DOHH2 (cell line): ENCODE measurements at regions not wholly inside any gene's neighbourhood (a gene's known extent, or its start where the extent isn't known, plus 50 kb on each side); places are given as distances from the start of the nearest gene placed in this dataset.

ENCODE experiments used
- H3F3A ChIP-seq: fragments of 200-600 bp; sonication (generic), shearing (Covaris generic); 2 replicates; pipeline ENCODE4 v1.6.0; 2016; ENCODE audit warnings: antibody characterized with exemption, mild to moderate bottlenecking; ENCODE audit not compliant: control insufficient read depth, insufficient read depth
- H3K27ac ChIP-seq: fragments of 200-600 bp; sonication (generic); 2 replicates; pipeline ENCODE4 v1.5.1; 2014; ENCODE audit warnings: low read depth, mild to moderate bottlenecking, low read length, moderate library complexity
- H3K27me3 ChIP-seq: fragments of 200-600 bp; sonication (generic); 2 replicates; pipeline ENCODE4 v1.6.1; 2014; ENCODE audit warnings: mild to moderate bottlenecking, low read length, mixed read lengths; ENCODE audit not compliant: control insufficient read depth
- H3K36me3 ChIP-seq: fragments of 200-600 bp; sonication (generic); 2 replicates; pipeline ENCODE4 v1.6.1; 2014; ENCODE audit warnings: mild to moderate bottlenecking, low read length, moderate library complexity, mixed read lengths; ENCODE audit not compliant: control insufficient read depth
- H3K4me1 ChIP-seq: fragments of 200-600 bp; sonication (generic); 2 replicates; pipeline ENCODE4 v1.6.1; 2014; ENCODE audit warnings: mild to moderate bottlenecking, low read length, mixed read lengths; ENCODE audit not compliant: control insufficient read depth
- H3K4me2 ChIP-seq: fragments of 200-600 bp; sonication (generic); 2 replicates; pipeline ENCODE4 v1.6.0; 2014; ENCODE audit warnings: mild to moderate bottlenecking, low read length, moderate library complexity
- H3K4me3 ChIP-seq: fragments of 200-600 bp; sonication (generic); 2 replicates; pipeline ENCODE4 v1.5.1; 2014; ENCODE audit warnings: mild to moderate bottlenecking, low read length, mixed read lengths
- H3K79me2 ChIP-seq: fragments of 200-600 bp; sonication (generic); 2 replicates; pipeline ENCODE4 v1.6.1; 2014; ENCODE audit warnings: mild to moderate bottlenecking, low read length, mixed read lengths; ENCODE audit not compliant: control insufficient read depth
- H3K9me2 ChIP-seq: fragments of 200-600 bp; sonication (generic); replicated peaks from 2 replicates; pipeline ENCODE4 v1.6.1; 2014; ENCODE audit warnings: mild to moderate bottlenecking, low read length, mixed read lengths; ENCODE audit not compliant: control insufficient read depth
- H3K9me3 ChIP-seq: fragments of 200-600 bp; sonication (generic); 2 replicates; pipeline ENCODE4 v1.6.1; 2014; ENCODE audit warnings: antibody characterized with exemption, low read length, mixed read lengths; ENCODE audit not compliant: control insufficient read depth, insufficient read depth
- H4K20me1 ChIP-seq: fragments of 200-600 bp; sonication (generic); 2 replicates; pipeline ENCODE4 v1.6.0; 2014; ENCODE audit warnings: low read depth, mild to moderate bottlenecking, antibody characterized with exemption, low read length, moderate library complexity; ENCODE audit not compliant: control insufficient read depth, insufficient read depth
- EZH2phosphoT487 ChIP-seq: fragments of 200-600 bp; sonication (generic); IDR thresholded peaks from 2 replicates; pipeline ENCODE4 v1.6.1; 2017; ENCODE audit warnings: borderline replicate concordance, mild to moderate bottlenecking, antibody characterized with exemption, low read length, moderate library complexity, mixed read lengths
- TF ChIP-seq, protein P1 (sequence below): fragments of 200-600 bp; sonication (generic); IDR thresholded peaks from one replicate; pipeline ENCODE4 v1.5.1; 2014; ENCODE audit warnings: antibody characterized with exemption, mild to moderate bottlenecking, low read depth, low read length; ENCODE audit not compliant: poor library complexity, severe bottlenecking

DNA sequence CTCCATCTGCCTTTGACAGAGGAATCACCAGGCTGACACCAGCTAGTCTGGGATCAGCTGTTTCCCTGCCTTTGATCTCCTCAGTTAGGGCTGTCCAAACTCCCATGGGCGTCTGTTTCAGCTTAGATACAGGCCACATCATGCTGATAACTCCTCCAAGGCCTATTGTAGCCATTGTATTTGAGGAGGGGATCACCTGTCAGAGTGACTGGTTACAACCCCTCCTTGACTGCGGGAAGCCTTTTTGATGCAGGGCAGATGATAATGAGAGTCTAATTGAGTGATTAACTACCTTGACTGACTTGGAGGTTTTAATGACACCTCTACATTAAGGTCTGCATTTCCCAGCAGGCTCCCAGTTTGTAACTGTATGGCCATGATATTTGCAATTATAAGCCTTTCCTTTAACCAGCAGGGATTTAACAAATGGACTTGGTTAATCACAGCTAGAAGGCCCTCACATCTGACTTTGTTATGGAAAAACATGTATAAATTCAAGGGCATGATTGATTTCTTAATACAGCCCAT is 863.5 kb downstream of the KCNJ2 start:
- Histone ChIP-seq H3K9me2 (no peaks in the 10 kb centered on the region), H3F3A (no peaks in the 10 kb centered on the region), H3K4me3 (no peak overlapping the region), H3K79me2 (no peaks in the 10 kb centered on the region), H3K36me3 (no peaks in the 10 kb centered on the region), H4K20me1 (no peaks in the 10 kb centered on the region), H3K4me1 (no peaks in the 10 kb centered on the region), H3K27me3 (no peaks in the 10 kb centered on the region), H3K4me2 (no peak overlapping the region), H3K27ac (no peak overlapping the region), H3K9me3 (no peaks in the 10 kb centered on the region)
- TF ChIP-seq, protein P1, sequence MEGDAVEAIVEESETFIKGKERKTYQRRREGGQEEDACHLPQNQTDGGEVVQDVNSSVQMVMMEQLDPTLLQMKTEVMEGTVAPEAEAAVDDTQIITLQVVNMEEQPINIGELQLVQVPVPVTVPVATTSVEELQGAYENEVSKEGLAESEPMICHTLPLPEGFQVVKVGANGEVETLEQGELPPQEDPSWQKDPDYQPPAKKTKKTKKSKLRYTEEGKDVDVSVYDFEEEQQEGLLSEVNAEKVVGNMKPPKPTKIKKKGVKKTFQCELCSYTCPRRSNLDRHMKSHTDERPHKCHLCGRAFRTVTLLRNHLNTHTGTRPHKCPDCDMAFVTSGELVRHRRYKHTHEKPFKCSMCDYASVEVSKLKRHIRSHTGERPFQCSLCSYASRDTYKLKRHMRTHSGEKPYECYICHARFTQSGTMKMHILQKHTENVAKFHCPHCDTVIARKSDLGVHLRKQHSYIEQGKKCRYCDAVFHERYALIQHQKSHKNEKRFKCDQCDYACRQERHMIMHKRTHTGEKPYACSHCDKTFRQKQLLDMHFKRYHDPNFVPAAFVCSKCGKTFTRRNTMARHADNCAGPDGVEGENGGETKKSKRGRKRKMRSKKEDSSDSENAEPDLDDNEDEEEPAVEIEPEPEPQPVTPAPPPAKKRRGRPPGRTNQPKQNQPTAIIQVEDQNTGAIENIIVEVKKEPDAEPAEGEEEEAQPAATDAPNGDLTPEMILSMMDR = no peak
- no peak for TF ChIP-seq EZH2phosphoT487

DNA sequence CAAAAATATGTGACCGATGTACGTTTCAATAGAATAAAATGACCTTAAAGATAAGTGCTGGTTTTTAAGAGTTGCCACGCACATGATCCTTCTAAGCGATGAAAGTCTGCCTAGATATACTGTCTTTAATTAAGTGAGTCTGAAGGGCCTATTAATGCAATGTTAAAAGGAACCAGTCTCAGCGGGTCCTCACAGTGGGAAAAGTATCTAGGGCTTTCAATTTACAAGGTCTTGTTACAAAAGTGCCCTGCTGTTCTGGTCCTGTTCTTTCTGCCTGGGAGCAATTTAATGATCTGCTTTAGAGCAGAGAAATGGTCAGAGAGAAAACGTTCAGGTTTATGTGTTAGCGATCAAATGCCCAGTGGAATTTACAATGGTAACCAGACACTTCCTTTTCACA is 864.0 kb downstream of the KCNJ2 start:
- no peak overlapping the region for H3K4me2 ChIP-seq
- H3K79me2 ChIP-seq = no peaks in the 10 kb centered on the region
- no peaks in the 10 kb centered on the region for H3K9me3 ChIP-seq
- H3K36me3 ChIP-seq = no peaks in the 10 kb centered on the region
- no peak overlapping the region for H3K27ac ChIP-seq
- no peaks in the 10 kb centered on the region for H3F3A ChIP-seq
- H3K4me3 ChIP-seq = no peak overlapping the region
- H3K9me2 ChIP-seq = no peaks in the 10 kb centered on the region
- H4K20me1 ChIP-seq = no peaks in the 10 kb centered on the region
- TF ChIP-seq, protein P1 = no peak
- TF ChIP-seq EZH2phosphoT487 = no peak
- no peaks in the 10 kb centered on the region for H3K27me3 ChIP-seq
- no peaks in the 10 kb centered on the region for H3K4me1 ChIP-seq

DNA sequence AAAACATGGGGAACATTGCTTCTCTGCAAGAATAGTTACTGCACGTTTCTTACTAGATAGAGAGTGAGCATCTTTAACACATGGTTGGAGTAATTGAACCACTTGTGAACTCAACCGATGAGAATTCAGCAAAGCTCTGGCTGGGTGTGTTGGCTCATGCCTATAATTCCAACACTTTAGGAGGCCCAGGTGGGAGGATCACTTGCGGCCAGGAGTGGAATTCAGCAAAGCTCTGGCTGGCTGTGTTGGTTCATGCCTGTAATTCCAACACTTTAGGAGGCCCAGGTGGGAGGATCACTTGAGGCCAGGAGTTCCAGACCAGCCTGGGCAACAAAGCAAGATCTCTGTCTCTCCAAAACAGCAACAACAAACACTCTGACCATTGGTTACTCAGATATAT is 865.9 kb downstream of the KCNJ2 start:
- Histone ChIP-seq H3K9me2 (no peaks in the 10 kb centered on the region), H3K27me3 (no peaks in the 10 kb centered on the region)

More for the DNA sequence above, 865.9 kb downstream of the KCNJ2 start:
- Histone ChIP-seq H3K79me2 (no peaks in the 10 kb centered on the region), H3K4me1 (no peaks in the 10 kb centered on the region), H3F3A (no peaks in the 10 kb centered on the region), H3K36me3 (no peaks in the 10 kb centered on the region), H4K20me1 (no peaks in the 10 kb centered on the region), H3K4me2 (no peak overlapping the region), H3K27ac (no peak overlapping the region), H3K4me3 (no peak overlapping the region), H3K9me3 (no peaks in the 10 kb centered on the region)
- no peak for TF ChIP-seq EZH2phosphoT487
- TF ChIP-seq, protein P1 = no peak
